HEK293T (cell line): ENCODE measurements at regions not wholly inside any gene's neighbourhood (a gene's known extent, or its start where the extent isn't known, plus 50 kb on each side); places are given as distances from the start of the nearest gene placed in this dataset.

ENCODE experiments used
- CTCF ChIA-PET: fragments of 350-600 bp; formaldehyde crosslinking; extraction: SDS; loops from one replicate; lab custom pipeline; 2021; ENCODE audit warnings: antibody characterized with exemption, inconsistent platforms; lab: Yijun Ruan, JAX
- POLR2A ChIA-PET: fragments of 350-600 bp; formaldehyde crosslinking; extraction: SDS; loops from one replicate; lab custom pipeline; 2020; ENCODE audit warnings: antibody characterized with exemption, inconsistent platforms; lab: Yijun Ruan, JAX
- DNase-seq: peaks from one replicate; pipeline ENCODE4 v3.0.0; 2012; ENCODE audit warnings: mixed read lengths; ENCODE audit errors: extremely low spot score
- ARNT ChIP-seq: fragments of 450-650 bp; IDR thresholded peaks from 2 replicates; pipeline ENCODE4 v1.6.1; 2017; ENCODE audit warnings: mild to moderate bottlenecking
- BHLHE40 ChIP-seq: fragments of 450-650 bp; IDR thresholded peaks from 2 replicates; pipeline ENCODE4 v1.6.1; 2016; ENCODE audit warnings: mild to moderate bottlenecking, moderate library complexity, borderline replicate concordance
- CTBP1 ChIP-seq: fragments of 450-650 bp; IDR thresholded peaks from 2 replicates; pipeline ENCODE4 v1.6.1; 2016; ENCODE audit warnings: borderline replicate concordance
- ELF4 ChIP-seq: fragments of 450-650 bp; IDR thresholded peaks from 2 replicates; pipeline ENCODE4 v1.6.1; 2017; ENCODE audit warnings: antibody characterized with exemption
- FOXA1 ChIP-seq: fragments of 450-650 bp; IDR thresholded peaks from 2 replicates; pipeline ENCODE4 v1.6.1; 2016; ENCODE audit warnings: mild to moderate bottlenecking
- FOXK2 ChIP-seq: fragments of 450-650 bp; IDR thresholded peaks from 2 replicates; pipeline ENCODE4 v1.6.1; 2016; ENCODE audit warnings: mild to moderate bottlenecking
- FOXM1 ChIP-seq: fragments of 450-650 bp; IDR thresholded peaks from 2 replicates; pipeline ENCODE4 v1.6.1; 2017; ENCODE audit warnings: mild to moderate bottlenecking, borderline replicate concordance
- HDGF ChIP-seq: fragments of 450-650 bp; IDR thresholded peaks from 2 replicates; pipeline ENCODE4 v1.6.1; 2017; ENCODE audit warnings: antibody characterized with exemption, borderline replicate concordance
- L3MBTL2 ChIP-seq: fragments of 450-650 bp; conservative IDR thresholded peaks from 2 replicates; pipeline ENCODE4 v1.6.1; 2016; ENCODE audit warnings: mild to moderate bottlenecking
- LEF1 ChIP-seq: fragments of 450-650 bp; IDR thresholded peaks from 2 replicates; pipeline ENCODE4 v1.6.1; 2017; ENCODE audit warnings: mild to moderate bottlenecking, borderline replicate concordance
- NFRKB ChIP-seq: fragments of 450-650 bp; IDR thresholded peaks from 2 replicates; pipeline ENCODE4 v1.6.1; 2016; ENCODE audit warnings: mild to moderate bottlenecking, moderate library complexity
- SP1 ChIP-seq: fragments of 450-650 bp; IDR thresholded peaks from 2 replicates; pipeline ENCODE4 v1.6.1; 2017
- SUZ12 ChIP-seq: fragments of 450-650 bp; IDR thresholded peaks from 2 replicates; pipeline ENCODE4 v1.6.1; 2016; ENCODE audit warnings: mild to moderate bottlenecking
- TARDBP ChIP-seq: fragments of 450-650 bp; IDR thresholded peaks from 2 replicates; pipeline ENCODE4 v1.6.1; 2016
- ZNF384 ChIP-seq: fragments of 450-650 bp; IDR thresholded peaks from 2 replicates; pipeline ENCODE4 v1.6.1; 2016
- TF ChIP-seq, protein P1 (sequence below): fragments of 450-650 bp; IDR thresholded peaks from 2 replicates; pipeline ENCODE4 v1.6.1; 2016

DNA sequence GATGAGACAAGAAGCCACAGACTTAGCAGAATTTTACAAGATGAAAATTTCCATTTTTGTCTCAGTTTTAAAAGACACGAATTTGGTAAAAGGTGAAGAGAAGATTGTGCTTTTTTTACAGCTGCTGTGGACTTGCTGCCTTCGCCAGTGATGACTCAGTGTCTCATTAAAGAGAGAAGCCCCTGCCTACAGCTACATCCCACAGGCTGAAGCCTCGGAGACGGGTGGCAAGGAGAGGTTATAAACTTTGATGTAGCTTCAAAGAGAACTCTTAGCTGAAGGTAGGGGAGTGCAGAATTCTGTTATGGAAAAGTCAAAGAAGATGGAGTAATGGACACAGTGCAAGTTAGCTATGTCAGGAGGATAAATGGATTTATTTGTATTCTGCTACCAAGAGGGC lies 683.4 kb upstream of the ARGLU1 start:
- POLR2A ChIA-PET = no interaction called here
- no peak for DNase-seq
- CTCF ChIA-PET = no interaction called here
- TF ChIP-seq, protein P1, sequence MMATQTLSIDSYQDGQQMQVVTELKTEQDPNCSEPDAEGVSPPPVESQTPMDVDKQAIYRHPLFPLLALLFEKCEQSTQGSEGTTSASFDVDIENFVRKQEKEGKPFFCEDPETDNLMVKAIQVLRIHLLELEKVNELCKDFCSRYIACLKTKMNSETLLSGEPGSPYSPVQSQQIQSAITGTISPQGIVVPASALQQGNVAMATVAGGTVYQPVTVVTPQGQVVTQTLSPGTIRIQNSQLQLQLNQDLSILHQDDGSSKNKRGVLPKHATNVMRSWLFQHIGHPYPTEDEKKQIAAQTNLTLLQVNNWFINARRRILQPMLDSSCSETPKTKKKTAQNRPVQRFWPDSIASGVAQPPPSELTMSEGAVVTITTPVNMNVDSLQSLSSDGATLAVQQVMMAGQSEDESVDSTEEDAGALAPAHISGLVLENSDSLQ = no peak
- TF ChIP-seq TARDBP = no peak
- no peak for TF ChIP-seq CTBP1
- no peak for TF ChIP-seq ZNF384
- no peak for TF ChIP-seq HDGF
- TF ChIP-seq FOXA1 = no peak
- TF ChIP-seq L3MBTL2 = no peak
- TF ChIP-seq SP1 = no peak
- no peak for TF ChIP-seq FOXM1
- no peak for TF ChIP-seq LEF1
- no peak for TF ChIP-seq ELF4
- no peak for TF ChIP-seq BHLHE40
- TF ChIP-seq FOXK2 = no peak

DNA sequence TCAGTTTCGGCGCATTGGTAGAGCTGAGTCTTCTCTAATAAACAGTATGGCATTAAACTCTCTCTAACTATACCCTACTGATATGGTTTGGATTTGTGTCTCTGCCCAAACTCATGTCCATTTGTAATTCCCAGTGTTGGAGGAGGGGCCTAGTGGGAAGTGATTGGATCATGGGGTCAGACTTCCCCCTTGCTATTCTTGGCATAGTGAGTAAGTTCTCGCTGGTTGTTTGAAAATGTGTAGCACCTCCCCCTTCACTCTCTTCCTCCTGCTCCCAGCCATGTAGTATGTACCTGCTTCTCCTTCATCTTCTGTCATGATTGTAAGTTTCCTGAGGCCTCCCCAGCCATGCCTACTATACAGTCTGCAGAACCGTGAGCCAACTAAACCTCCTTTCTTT lies 682.7 kb upstream of the ARGLU1 start:
- TF ChIP-seq ELF4 (no peak), SUZ12 (no peak), LEF1 (no peak), HDGF (no peak), L3MBTL2 (no peak), NFRKB (no peak), ZNF384 (no peak), CTBP1 (no peak), TARDBP (no peak), ARNT (no peak), FOXK2 (no peak), SP1 (no peak)
- TF ChIP-seq, protein P1 = no peak
- ChIA-PET POLR2A (no interaction called here), CTCF (no interaction called here)
- no peak for DNase-seq

DNA sequence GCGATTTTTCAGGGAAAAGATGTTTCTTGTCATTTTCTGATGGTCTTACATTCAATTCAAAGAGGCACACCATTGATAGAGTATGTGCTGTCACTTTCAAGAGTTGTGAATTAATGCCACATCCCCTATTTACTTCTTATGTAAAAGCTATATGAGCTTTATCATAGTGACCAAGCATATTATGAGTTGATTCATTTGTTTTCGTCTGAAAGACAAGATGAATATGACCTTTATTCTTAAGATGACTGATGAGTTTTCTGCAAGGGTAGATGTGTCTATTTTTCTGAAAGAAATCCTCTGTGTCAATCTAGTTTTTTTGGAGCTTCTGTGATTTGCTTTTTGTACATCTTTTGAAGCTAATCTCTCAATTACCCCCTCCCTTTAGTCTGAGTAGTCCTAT lies 676.3 kb upstream of the ARGLU1 start:
- no peak for DNase-seq
- CTCF ChIA-PET = no interaction called here
- TF ChIP-seq SUZ12 (no peak), FOXM1 (no peak), L3MBTL2 (no peak), CTBP1 (no peak), NFRKB (no peak), FOXK2 (no peak), ELF4 (no peak), ZNF384 (no peak), LEF1 (no peak)
- TF ChIP-seq, protein P1 = no peak
- POLR2A ChIA-PET = no interaction called here

GRCh38 chr13:107242138-107242537 lies 674.2 kb upstream of the ARGLU1 start:
- ChIA-PET CTCF (no interaction called here), POLR2A (no interaction called here)
- no peak for DNase-seq
- TF ChIP-seq FOXM1 = no peak
- no peak for TF ChIP-seq ELF4
- TF ChIP-seq LEF1 = no peak
- TF ChIP-seq ZNF384 = no peak
- TF ChIP-seq HDGF = no peak
- no peak for TF ChIP-seq TARDBP
- no peak for TF ChIP-seq L3MBTL2
- TF ChIP-seq ARNT = no peak

- DNase-seq = no peak
- TF ChIP-seq ARNT (no peak), NFRKB (no peak), ZNF384 (no peak), ELF4 (no peak), FOXA1 (no peak), HDGF (no peak)
- CTCF ChIA-PET = no interaction called here
- POLR2A ChIA-PET = no interaction called here
Observed at GRCh38 chr13:107241381-107241780, 673.4 kb upstream of the ARGLU1 start.

DNA sequence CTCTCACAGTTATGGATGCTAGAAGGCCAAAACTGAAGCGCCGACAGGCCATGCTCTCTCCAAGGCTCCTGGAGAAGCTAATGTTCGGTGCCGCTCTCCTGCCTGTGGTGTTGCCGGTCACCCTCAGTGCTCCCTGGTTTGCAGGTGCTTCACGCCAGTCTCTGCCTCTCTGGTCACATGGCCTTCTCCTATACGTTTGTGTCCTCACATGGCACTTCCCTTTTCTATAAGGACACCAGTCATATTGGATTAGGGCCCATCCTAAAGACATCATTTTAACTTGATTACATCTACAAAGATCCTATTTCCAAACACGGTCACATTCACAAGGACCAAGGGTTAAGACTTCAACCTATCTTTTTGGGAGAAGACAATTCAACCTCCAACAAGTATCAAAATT lies 671.3 kb upstream of the ARGLU1 start:
- ChIA-PET CTCF (no interaction called here), POLR2A (no interaction called here)
- TF ChIP-seq FOXM1 = no peak
- DNase-seq = no peak

GRCh38 chr13:107238262-107238981 lies 670.5 kb upstream of the ARGLU1 start:
- TF ChIP-seq, protein P1 = no peak
- TF ChIP-seq NFRKB (no peak), SP1 (no peak), FOXK2 (no peak), ARNT (no peak), FOXA1 (no peak), FOXM1 (no peak), TARDBP (no peak), ZNF384 (no peak), HDGF (no peak), BHLHE40 (no peak)
- ChIA-PET CTCF (no interaction called here), POLR2A (no interaction called here)
- no peak for DNase-seq
